GM12872 (cell line): ENCODE measurements at regions not wholly inside any gene's neighbourhood (a gene's known extent, or its start where the extent isn't known, plus 50 kb on each side); places are given as distances from the start of the nearest gene placed in this dataset.

Source experiments
- TF ChIP-seq, protein P1 (sequence below): IDR thresholded peaks from 3 replicates; pipeline ENCODE4 v1.5.1; 2011; ENCODE audit warnings: low read depth, mild to moderate bottlenecking, low read length, moderate library complexity; ENCODE audit not compliant: insufficient read depth

DNA sequence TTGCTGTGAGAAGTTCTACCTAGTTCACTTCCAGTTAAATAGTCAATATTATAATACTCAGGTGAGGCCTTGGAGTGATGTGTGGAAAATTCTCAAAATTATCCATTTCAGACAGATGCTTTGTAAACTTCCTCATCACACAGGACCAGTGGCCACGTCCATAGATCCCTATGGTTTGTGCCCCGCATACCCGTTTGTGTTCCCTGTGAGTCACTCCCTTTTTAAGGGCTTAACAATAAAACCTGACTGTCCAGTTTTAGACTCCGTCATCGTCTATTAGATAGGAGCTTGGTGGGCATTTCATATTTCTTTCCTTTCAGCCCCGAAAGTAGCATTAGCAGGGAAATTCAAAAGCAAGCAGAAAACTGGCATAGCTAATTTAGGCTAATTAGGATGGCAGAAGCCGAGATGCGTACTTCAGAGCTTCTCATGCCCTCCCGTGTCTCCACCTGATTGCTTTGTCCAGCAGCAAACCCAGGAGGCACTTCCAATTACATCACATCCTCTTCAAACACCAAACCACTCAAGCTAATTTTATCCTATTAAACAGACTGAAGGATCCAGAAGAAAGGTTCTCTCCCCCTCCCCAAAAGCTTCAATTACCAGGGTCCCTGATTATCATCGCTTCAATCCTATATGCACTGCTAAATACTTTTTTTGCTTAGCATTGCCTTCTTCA is 186.6 kb upstream of the OTX2 start:
- TF ChIP-seq, protein P1, sequence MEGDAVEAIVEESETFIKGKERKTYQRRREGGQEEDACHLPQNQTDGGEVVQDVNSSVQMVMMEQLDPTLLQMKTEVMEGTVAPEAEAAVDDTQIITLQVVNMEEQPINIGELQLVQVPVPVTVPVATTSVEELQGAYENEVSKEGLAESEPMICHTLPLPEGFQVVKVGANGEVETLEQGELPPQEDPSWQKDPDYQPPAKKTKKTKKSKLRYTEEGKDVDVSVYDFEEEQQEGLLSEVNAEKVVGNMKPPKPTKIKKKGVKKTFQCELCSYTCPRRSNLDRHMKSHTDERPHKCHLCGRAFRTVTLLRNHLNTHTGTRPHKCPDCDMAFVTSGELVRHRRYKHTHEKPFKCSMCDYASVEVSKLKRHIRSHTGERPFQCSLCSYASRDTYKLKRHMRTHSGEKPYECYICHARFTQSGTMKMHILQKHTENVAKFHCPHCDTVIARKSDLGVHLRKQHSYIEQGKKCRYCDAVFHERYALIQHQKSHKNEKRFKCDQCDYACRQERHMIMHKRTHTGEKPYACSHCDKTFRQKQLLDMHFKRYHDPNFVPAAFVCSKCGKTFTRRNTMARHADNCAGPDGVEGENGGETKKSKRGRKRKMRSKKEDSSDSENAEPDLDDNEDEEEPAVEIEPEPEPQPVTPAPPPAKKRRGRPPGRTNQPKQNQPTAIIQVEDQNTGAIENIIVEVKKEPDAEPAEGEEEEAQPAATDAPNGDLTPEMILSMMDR, result no peak

- TF ChIP-seq, protein P1, result no peak
These were observed 184.7 kb upstream of the OTX2 start for GRCh38 chr14:56995010-56995409.

DNA sequence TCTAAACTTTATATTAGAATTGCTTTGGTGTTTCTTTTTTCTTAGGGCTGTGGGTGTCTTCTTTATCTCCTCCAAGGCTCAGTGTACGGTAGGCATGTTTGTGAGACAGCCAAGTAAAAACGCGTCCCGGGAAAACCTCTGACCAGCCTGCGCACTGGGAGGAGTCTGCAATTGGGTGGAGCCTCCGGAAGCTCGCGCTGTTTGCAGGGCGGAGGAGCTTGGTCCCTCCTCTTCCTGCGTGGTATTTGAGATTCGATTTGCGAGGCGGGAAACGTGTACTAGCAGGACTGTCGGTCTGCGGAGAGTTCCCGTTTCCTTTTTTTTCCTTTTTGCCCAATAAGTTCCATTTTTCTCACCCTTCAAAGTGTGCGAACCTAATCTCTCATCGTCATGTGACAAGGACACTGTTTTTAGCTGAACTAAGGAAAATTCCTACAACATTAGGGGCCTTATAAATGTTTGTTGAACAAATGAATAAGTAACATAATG is 182.1 kb upstream of the OTX2 start:
- TF ChIP-seq, protein P1, result no peak

- TF ChIP-seq, protein P1, result no peak
These were observed 179.1 kb upstream of the OTX2 start for GRCh38 chr14:56989359-56989758.

DNA sequence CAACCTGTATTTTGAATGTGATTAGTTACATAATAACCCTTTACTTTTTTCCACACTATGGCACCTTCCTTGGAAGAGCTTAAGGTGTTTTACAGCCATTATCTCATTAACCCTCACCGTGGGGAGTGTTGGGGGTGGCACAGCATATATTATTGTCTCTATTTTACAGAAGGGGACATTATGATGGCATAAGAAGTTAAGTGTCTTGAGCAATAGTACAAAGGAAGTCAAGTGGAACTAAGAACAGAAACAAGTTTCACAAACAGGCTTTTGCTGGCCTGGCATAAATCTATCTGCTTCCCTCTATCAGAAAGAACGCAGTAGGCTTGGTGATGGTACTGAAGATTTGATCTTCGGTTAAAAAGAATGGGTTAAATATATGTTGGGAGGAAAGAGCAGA is 169.7 kb upstream of the OTX2 start:
- TF ChIP-seq, protein P1, result no peak

DNA sequence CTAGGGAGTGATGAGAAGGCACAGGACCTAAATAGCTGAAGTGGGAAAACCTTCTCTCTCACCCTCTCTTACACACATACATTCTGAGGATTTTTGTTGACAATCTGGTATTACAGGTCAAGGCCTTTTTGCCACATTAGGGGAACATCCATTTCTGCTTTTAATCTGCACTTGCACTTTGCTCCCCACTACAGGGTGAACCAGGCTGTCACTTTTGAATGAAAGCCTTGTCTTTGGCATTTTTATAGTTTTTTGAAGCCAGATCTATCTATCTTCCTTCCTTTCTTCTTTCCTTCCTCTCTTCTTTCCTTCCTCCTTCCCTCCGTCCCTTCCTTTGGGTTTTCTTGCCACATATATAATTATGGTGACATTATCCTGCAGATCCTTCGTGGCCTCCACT is 165.9 kb upstream of the OTX2 start:
- TF ChIP-seq, protein P1, result no peak

GRCh38 chr14:56975521-56975920 is 165.2 kb upstream of the OTX2 start:
- TF ChIP-seq, protein P1, result no peak
